Hepatocyte (in vitro differentiated cells): ENCODE measurements at regions not wholly inside any gene's neighbourhood (a gene's known extent, or its start where the extent isn't known, plus 50 kb on each side); places are given as distances from the start of the nearest gene placed in this dataset.
A peak's percentile ranks its signal among the peaks of the same experiment; 100 is the strongest.

Source experiments
- DNase-seq: peaks from one replicate; pipeline ENCODE4 v3.0.0-alpha.2; 2016; ENCODE audit warnings: low spot score
- H2AFZ ChIP-seq: fragments of 200-600 bp; sonication (generic); 2 replicates; pipeline ENCODE4 v1.6.0; 2016; ENCODE audit warnings: antibody characterized with exemption, mild to moderate bottlenecking
- H3K27ac ChIP-seq: fragments of 200-600 bp; sonication (generic); 2 replicates; pipeline ENCODE4 v1.5.1; 2016; ENCODE audit warnings: mild to moderate bottlenecking
- H3K27me3 ChIP-seq: fragments of 200-600 bp; sonication (generic); 2 replicates; pipeline ENCODE4 v1.6.1; 2016
- H3K36me3 ChIP-seq: fragments of 200-600 bp; sonication (generic); replicated peaks from 2 replicates; pipeline ENCODE4 v1.5.1; 2016; ENCODE audit warnings: low read depth; ENCODE audit not compliant: insufficient read depth
- H3K4me1 ChIP-seq: fragments of 200-600 bp; sonication (generic); 2 replicates; pipeline ENCODE4 v1.5.1; 2016; ENCODE audit warnings: mild to moderate bottlenecking, moderate library complexity; ENCODE audit not compliant: insufficient read depth
- H3K4me2 ChIP-seq: fragments of 200-600 bp; sonication (generic); 2 replicates; pipeline ENCODE4 v1.6.0; 2016
- H3K4me3 ChIP-seq: fragments of 200-600 bp; sonication (generic); 2 replicates; pipeline ENCODE4 v1.5.1; 2016; ENCODE audit warnings: mild to moderate bottlenecking
- H3K79me2 ChIP-seq: fragments of 200-600 bp; sonication (generic); 2 replicates; pipeline ENCODE4 v1.6.0; 2017; ENCODE audit warnings: mild to moderate bottlenecking
- H3K9me2 ChIP-seq: fragments of 200-600 bp; sonication (generic); replicated peaks from 2 replicates; pipeline ENCODE4 v1.6.0; 2017; ENCODE audit warnings: mild to moderate bottlenecking; ENCODE audit not compliant: insufficient read depth
- H3K9me3 ChIP-seq: fragments of 200-600 bp; sonication (generic); 2 replicates; pipeline ENCODE4 v1.5.1; 2016; ENCODE audit warnings: low read depth, mild to moderate bottlenecking
- H4K20me1 ChIP-seq: fragments of 200-600 bp; sonication (generic); 2 replicates; pipeline ENCODE4 v1.6.0; 2016; ENCODE audit warnings: mild to moderate bottlenecking; ENCODE audit not compliant: insufficient read depth, poor library complexity, severe bottlenecking
- CTCF ChIP-seq: fragments of 200-600 bp; sonication (generic); IDR thresholded peaks from 2 replicates; pipeline ENCODE4 v1.5.1; 2016; ENCODE audit warnings: antibody characterized with exemption, mild to moderate bottlenecking; ENCODE audit not compliant: poor library complexity
- EZH2 ChIP-seq: fragments of 200-600 bp; sonication (generic); IDR thresholded peaks from 2 replicates; pipeline ENCODE4 v1.6.1; 2016; ENCODE audit warnings: antibody characterized with exemption, mild to moderate bottlenecking, borderline replicate concordance
- EZH2phosphoT487 ChIP-seq: fragments of 200-600 bp; sonication (generic); IDR thresholded peaks from one replicate; pipeline ENCODE4 v1.6.1; 2018; ENCODE audit warnings: antibody characterized with exemption, mild to moderate bottlenecking, low read depth, moderate library complexity; ENCODE audit not compliant: unreplicated experiment, severe bottlenecking
- WGBS: methylation state at CpG from one replicate; pipeline ENCODE4 v1.1.6; 2016; ENCODE audit warnings: low lambda C conversion rate; ENCODE audit errors: missing lambda C conversion rate; 5-methylcytosine and 5-hydroxymethylcytosine counted together

DNA sequence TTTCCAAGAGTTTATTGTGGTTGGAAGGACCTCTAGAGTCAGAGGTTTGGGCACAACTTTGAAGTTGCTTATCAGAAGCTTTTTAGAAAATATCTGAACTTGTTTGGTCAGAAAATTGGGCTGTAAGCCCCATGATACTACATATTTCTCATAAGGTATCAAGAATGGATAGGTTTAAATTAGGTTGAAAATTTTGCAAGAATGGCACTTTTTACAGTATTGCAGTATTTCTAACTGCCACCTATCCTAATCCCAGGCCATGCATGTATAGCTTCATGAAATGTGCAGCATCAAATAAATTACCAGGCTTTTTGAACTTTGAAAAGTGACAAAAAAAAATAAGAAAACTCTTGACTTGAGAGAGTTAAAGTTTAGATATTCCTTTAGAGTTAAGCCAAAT lies 367.2 kb downstream of the FIGN start:
- Histone ChIP-seq H3K36me3 (no peaks in the 10 kb centered on the region), H3K27me3 (no peaks in the 10 kb centered on the region), H3K4me2 (no peak overlapping the region), H3K9me3 (no peaks in the 10 kb centered on the region), H3K27ac (no peak overlapping the region), H3K4me3 (no peak overlapping the region), H4K20me1 (no peaks in the 10 kb centered on the region), H3K9me2 (no peaks in the 10 kb centered on the region), H3K79me2 (no peaks in the 10 kb centered on the region), H3K4me1 (peaks cover 14% of the 10 kb centered on the region), H2AFZ (no peak overlapping the region)
- DNase-seq, result no peak
- no peak for TF ChIP-seq EZH2
- no peak for TF ChIP-seq CTCF
- no peak for TF ChIP-seq EZH2phosphoT487

DNA sequence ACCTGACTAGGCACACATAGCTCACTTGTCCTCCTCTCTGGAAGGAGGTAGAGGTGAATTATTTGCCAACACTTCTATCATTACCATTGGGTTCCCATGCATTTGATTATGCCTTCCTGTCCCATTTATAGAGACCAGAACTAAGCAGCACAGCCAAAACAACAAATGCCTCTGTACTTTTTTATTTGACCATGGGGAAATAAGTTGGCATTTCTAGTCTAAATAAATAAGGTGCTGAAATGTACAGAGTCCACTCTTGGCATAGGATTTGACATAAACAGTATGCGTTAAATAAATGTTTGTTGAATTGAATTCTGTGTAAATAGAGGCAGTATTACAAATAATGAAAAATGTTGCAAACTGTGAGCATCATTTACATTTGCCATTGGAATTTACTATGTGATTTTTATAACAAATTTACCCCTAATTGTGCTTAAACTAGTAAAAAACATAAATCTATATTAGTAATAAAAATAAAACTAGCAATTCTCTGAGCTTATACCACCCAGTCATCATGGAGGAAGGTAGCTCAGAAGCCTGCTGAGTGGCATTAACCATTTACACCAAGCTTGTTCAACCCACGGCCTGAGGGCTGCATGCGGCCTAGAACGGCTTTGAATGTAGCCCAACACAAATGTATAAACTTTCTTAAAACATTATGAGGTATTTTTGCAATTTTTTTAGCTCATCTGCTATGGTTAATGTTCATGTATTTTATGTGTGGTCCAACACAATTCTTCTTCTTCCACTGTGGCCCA lies 367.8 kb downstream of the FIGN start:
- WGBS, result 65% methylated on average over 4 of the region's 4 CpGs
- Histone ChIP-seq H3K4me2 (no peak overlapping the region), H3K27me3 (no peaks in the 10 kb centered on the region), H3K79me2 (no peaks in the 10 kb centered on the region), H3K4me3 (no peak overlapping the region), H3K27ac (no peak overlapping the region), H4K20me1 (no peaks in the 10 kb centered on the region), H3K4me1 (peaks cover 14% of the 10 kb centered on the region), H3K9me3 (no peaks in the 10 kb centered on the region), H2AFZ (no peak overlapping the region), H3K9me2 (no peaks in the 10 kb centered on the region), H3K36me3 (no peaks in the 10 kb centered on the region)
- DNase-seq, result no peak
- TF ChIP-seq EZH2, result no peak
- peak; percentile 91 for TF ChIP-seq EZH2phosphoT487

GRCh38 chr2:163364736-163365135 lies 371.1 kb downstream of the FIGN start:
- H3K27ac ChIP-seq, result no peak overlapping the region
- H3K27me3 ChIP-seq, result no peaks in the 10 kb centered on the region
- no peaks in the 10 kb centered on the region for H3K9me3 ChIP-seq
- no peak overlapping the region for H2AFZ ChIP-seq
- peaks cover 14% of the 10 kb centered on the region for H3K4me1 ChIP-seq
- TF ChIP-seq EZH2, result no peak
- TF ChIP-seq EZH2phosphoT487, result no peak
- no peak for TF ChIP-seq CTCF
- H3K4me3 ChIP-seq, result no peak overlapping the region
- H3K4me2 ChIP-seq, result no peak overlapping the region
- H4K20me1 ChIP-seq, result no peaks in the 10 kb centered on the region
- H3K36me3 ChIP-seq, result no peaks in the 10 kb centered on the region
- no peaks in the 10 kb centered on the region for H3K9me2 ChIP-seq
- H3K79me2 ChIP-seq, result no peaks in the 10 kb centered on the region
- DNase-seq, result no peak

DNA sequence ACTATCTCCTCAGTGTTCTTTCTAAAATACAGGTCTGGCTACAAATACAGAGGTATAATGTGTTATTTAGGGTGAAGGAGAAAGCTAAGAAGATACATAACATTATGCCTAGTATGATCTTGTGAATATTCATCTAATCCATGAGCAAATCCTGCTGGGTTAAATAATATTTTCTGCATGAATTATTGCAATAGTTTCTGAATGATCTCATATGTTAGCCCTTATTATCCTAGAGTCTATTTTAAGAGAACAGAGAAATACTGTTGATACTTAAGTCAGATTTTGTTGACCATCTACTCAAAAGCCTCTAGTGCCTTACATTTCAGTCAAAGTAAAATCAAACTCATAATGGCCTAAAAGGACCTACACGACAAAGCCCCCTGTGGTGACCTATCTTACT lies 382.3 kb downstream of the FIGN start:
- no peak overlapping the region for H3K4me2 ChIP-seq
- H3K27me3 ChIP-seq, result no peaks in the 10 kb centered on the region
- no peaks in the 10 kb centered on the region for H3K9me3 ChIP-seq
- peaks cover 12% of the 10 kb centered on the region for H3K4me1 ChIP-seq
- WGBS, result 68% methylated on average over 1 of the region's 1 CpG
- no peaks in the 10 kb centered on the region for H3K36me3 ChIP-seq
- H3K4me3 ChIP-seq, result no peak overlapping the region
- no peaks in the 10 kb centered on the region for H3K9me2 ChIP-seq
- TF ChIP-seq EZH2, result no peak
- TF ChIP-seq CTCF, result no peak
- no peak for TF ChIP-seq EZH2phosphoT487
- no peak for DNase-seq
- no peaks in the 10 kb centered on the region for H3K79me2 ChIP-seq
- no peaks in the 10 kb centered on the region for H4K20me1 ChIP-seq
- no peak overlapping the region for H3K27ac ChIP-seq
- H2AFZ ChIP-seq, result no peak overlapping the region
